RWPE1 (cell line): ENCODE measurements at regions not wholly inside any gene's neighbourhood (a gene's known extent, or its start where the extent isn't known, plus 50 kb on each side); places are given as distances from the start of the nearest gene placed in this dataset.
"Not testable (repeated sequence)": the region's sequence is repeated elsewhere in the genome, so short reads cannot be mapped to it uniquely, and the experiment has no call there.

Source experiments
- CTCF ChIA-PET: fragments of 350-600 bp; sonication (Branson Sonifier 250); formaldehyde crosslinking; extraction: SDS; loops from one replicate; lab custom pipeline; 2021; lab: Yijun Ruan, JAX
- POLR2A ChIA-PET: fragments of 400-600 bp; formaldehyde crosslinking; extraction: SDS; loops from one replicate; lab custom pipeline; 2020; ENCODE audit warnings: antibody characterized with exemption; ENCODE audit not compliant: low non-redundant PET; lab: Yijun Ruan, JAX
- DNase-seq: peaks from one replicate; pipeline ENCODE4 v3.0.0; 2012; ENCODE audit warnings: low spot score
- H3K27ac ChIP-seq: fragments of 450-650 bp; 2 replicates; pipeline ENCODE4 v1.5.1; 2017
- TF ChIP-seq, protein P1 (sequence below): fragments of 450-650 bp; conservative IDR thresholded peaks from 2 replicates; pipeline ENCODE4 v1.5.1; 2017; ENCODE audit warnings: low read depth, mild to moderate bottlenecking

DNA sequence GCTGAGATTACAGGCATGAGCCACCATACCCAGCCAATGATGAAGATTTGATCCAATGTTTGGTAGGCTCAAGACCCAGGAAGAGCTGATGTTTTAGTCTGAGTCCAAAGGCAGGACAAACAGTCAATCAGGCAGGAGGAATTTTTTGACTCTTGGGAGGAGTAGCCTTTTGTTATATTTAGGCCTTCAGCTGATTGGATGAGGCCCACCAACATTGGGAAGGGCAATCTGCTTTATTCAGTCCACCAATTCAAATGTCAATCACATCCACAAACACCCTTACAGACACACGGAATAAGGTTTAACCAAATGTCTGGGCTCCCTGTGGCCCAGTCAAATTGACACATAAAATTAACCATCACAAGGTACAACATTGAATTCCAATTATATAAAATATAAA is 61.9 kb upstream of the COX20 start:
- ChIA-PET CTCF (interaction anchor here (0.6 kb wide), 1 partner anchor 42 kb away, joined by 4 read pairs; no protein-coding TSS in a partner anchor), POLR2A (interaction anchor here (0.5 kb wide), 1 partner anchor 13 kb away, joined by 7 read pairs; no protein-coding TSS in a partner anchor)
- TF ChIP-seq, protein P1, sequence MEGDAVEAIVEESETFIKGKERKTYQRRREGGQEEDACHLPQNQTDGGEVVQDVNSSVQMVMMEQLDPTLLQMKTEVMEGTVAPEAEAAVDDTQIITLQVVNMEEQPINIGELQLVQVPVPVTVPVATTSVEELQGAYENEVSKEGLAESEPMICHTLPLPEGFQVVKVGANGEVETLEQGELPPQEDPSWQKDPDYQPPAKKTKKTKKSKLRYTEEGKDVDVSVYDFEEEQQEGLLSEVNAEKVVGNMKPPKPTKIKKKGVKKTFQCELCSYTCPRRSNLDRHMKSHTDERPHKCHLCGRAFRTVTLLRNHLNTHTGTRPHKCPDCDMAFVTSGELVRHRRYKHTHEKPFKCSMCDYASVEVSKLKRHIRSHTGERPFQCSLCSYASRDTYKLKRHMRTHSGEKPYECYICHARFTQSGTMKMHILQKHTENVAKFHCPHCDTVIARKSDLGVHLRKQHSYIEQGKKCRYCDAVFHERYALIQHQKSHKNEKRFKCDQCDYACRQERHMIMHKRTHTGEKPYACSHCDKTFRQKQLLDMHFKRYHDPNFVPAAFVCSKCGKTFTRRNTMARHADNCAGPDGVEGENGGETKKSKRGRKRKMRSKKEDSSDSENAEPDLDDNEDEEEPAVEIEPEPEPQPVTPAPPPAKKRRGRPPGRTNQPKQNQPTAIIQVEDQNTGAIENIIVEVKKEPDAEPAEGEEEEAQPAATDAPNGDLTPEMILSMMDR = no peak
- DNase-seq = no peak
- no peak overlapping the region for H3K27ac ChIP-seq

DNA sequence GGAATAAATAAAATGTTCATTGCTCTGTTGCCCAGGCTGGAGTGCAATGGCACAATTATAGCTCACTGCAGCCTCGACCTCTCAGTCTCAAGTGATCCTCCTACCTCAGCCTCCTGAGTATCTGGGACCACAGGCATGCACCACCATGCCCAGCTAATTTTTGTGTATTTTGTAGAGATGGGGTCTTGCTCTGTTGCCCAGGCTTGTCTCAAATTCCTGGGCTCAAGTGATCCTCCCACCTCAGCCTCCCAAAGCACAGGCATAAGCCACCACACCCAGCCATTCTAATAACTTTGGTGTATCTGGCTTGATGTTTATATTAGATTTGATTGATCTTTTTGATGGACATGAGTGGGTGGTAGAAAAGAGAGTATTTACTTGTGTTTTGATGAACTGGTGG is 58.7 kb upstream of the COX20 start:
- H3K27ac ChIP-seq, POLR2A ChIA-PET, CTCF ChIA-PET: not testable (repeated sequence)

DNA sequence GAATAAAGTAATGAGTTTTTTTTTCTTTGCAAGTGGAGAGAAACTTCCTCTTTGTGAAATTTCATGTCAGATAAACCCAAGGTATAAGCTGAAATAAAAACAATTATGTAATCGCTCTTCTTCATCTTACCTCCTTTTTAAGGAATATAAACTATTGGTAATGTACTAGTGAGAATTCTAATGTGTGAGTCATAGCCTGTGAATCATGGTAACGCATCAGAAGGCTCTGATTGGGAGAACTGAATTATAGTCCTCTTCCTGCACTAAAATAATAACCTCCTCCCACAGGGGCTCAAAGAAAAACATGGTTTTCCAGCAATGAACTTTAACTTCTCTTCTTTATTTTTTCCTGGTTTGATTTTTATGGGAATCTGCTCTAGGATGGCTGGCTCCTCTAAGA is 57.1 kb upstream of the COX20 start:
- TF ChIP-seq, protein P1 = no peak
- DNase-seq = peak; percentile 82
- H3K27ac ChIP-seq = no peak overlapping the region
- POLR2A ChIA-PET = no interaction called here
- CTCF ChIA-PET = interaction anchor here (0.6 to 0.9 kb wide), 3 partner anchors 48 to 1244 kb away, joined by 3 to 5 read pairs (median 3); no protein-coding TSS in a partner anchor

More for the DNA sequence above, 58.7 kb upstream of the COX20 start:
- DNase-seq = not testable (repeated sequence)

DNA sequence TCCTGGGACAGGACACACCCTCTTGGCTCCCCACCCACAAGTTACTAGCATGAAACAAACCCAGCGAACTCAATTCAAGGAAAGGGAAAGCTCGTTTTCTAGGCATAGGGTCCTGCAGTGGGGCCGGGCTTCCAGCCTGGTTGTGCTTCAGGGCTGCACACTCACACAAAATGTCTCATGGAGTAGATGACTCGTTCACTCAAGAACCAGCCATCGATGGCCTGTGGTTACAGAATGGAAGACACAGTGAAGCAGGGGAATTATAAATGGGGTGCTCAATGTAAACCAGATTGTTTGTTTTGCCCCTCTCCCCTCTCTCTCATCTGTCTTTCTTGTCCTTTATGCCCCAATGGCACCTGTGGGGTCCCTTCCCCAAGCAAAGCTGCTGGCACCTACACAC is 56.0 kb upstream of the COX20 start:
- POLR2A ChIA-PET = no interaction called here
- TF ChIP-seq, protein P1 = no peak
- CTCF ChIA-PET = no interaction called here
- no peak for DNase-seq
- no peak overlapping the region for H3K27ac ChIP-seq

DNA sequence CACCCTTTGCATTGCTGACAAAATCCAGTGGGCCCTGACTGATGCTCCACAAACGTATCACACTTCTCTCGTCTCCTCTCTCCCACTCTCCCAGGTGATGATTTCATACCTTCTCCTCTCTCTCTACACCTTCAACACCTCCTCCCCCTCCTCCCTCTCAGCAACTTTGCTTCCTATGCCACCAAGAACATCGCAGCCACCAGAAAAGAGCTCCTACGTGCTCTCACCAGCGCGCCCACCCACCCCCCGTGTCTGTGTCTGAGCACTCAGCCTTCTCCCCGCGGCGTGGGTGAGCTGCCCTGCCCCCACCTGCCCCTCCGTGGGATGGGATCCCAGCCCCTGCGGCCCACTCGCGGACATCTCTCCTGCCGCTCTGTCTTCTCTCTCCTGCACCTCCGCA is 55.1 kb upstream of the COX20 start:
- POLR2A ChIA-PET = no interaction called here
- H3K27ac ChIP-seq = no peak overlapping the region
- TF ChIP-seq, protein P1 = no peak
- CTCF ChIA-PET = no interaction called here
- DNase-seq = no peak

DNA sequence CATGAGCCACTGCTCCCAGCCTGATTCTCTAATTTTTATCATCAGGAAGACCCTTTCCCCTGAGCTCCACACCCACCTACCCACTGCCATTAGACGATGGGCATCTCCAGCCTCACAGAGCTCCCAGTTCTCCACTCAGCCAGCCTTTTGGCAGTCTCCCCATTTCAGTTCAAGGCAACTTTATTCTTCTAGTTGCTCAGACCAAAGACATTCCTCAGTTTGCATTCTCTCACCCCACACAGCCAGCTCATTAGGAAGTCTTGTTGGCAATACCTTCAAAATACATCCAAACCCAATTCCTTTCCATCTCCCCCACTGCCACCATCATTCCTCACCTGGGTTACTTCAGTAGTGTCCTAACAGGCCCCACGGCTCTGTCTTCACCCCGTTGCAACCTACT is 53.4 kb upstream of the COX20 start:
- no peak overlapping the region for H3K27ac ChIP-seq
- TF ChIP-seq, protein P1 = no peak
- DNase-seq = no peak
- ChIA-PET CTCF (interaction anchor here (0.6 kb wide), 2 partner anchors 15 to 159 kb away, joined by 3 read pairs; no protein-coding TSS in a partner anchor), POLR2A (interaction anchor here (0.6 kb wide), 1 partner anchor 36 kb away, joined by 3 read pairs; no protein-coding TSS in a partner anchor)

DNA sequence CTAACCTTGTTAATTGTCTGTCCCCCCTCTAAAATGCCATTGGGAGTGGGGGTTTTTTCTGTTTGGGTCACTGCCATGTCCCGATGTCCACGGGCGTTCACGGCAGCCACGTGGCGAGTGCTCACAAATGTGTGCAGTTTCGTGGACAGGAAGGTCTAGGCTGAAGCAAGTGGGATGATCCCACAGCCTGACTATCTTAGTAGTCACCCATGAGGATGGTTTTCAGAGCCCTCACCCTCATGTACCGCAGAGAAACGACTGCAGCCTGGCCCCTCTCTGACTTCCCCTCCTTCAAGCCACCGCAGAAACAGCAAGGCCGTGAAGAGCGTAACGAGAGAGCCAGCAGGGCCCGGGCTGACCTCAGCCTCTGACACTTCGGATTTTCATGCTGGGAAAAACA is 52.3 kb upstream of the COX20 start:
- no peak overlapping the region for H3K27ac ChIP-seq
- POLR2A ChIA-PET = no interaction called here
- CTCF ChIA-PET = no interaction called here
- DNase-seq = no peak
- TF ChIP-seq, protein P1 = no peak
